ENCODE measurements at regions not wholly inside any gene's neighbourhood (a gene's known extent, or its start where the extent isn't known, plus 50 kb on each side); places are given as distances from the start of the nearest gene placed in this dataset.

- no peaks in the 10 kb centered on the region for H3K27me3 ChIP-seq (ENCODE audit: insufficient read depth, low read length, poor library complexity)
- TF ChIP-seq EZH2 (IDR thresholded peaks at IDR 0.05; ENCODE audit: borderline replicate concordance, low read depth, low read length, severe bottlenecking) = no peak
- no peak for TF ChIP-seq CTCF (IDR thresholded peaks at IDR 0.05; ENCODE audit: borderline replicate concordance, extremely low read depth, low read length, poor library complexity, severe bottlenecking)
- no peak overlapping the region for H3K27ac ChIP-seq (ENCODE audit: low read length)
- no peak overlapping the region for H2AFZ ChIP-seq (ENCODE audit: low read depth, low read length)
- H3K4me1 ChIP-seq (ENCODE audit: insufficient read depth, low read length) = no peaks in the 10 kb centered on the region
- H3K79me2 ChIP-seq (ENCODE audit: insufficient read depth, low read length) = no peaks in the 10 kb centered on the region
- H3K4me2 ChIP-seq (ENCODE audit: insufficient read depth, low read length) = no peak overlapping the region
- no peaks in the 10 kb centered on the region for H3K36me3 ChIP-seq (ENCODE audit: insufficient read depth, low read length)
- no peak overlapping the region for H3K4me3 ChIP-seq (ENCODE audit: low read depth in 1 of 2, low read length in 2 of 2)
- no peak for ATAC-seq (ENCODE audit: insufficient read depth, low read depth)
- H4K20me1 ChIP-seq (ENCODE audit: insufficient read depth, low read length) = no peaks in the 10 kb centered on the region
- no peak overlapping the region for H3K9ac ChIP-seq (ENCODE audit: low read depth, low read length)
- no peaks in the 10 kb centered on the region for H3K9me3 ChIP-seq (ENCODE audit: insufficient read depth, low read length, severe bottlenecking)
- no peak for DNase-seq
Observed at GRCh38 chr3:26193558-26193957, 403.7 kb downstream of the OXSM start.

- Histone ChIP-seq H3K9ac (ENCODE audit: low read depth, low read length) (no peak overlapping the region), H3K9me3 (ENCODE audit: insufficient read depth, low read length, severe bottlenecking) (no peaks in the 10 kb centered on the region), H2AFZ (ENCODE audit: low read depth, low read length) (no peak overlapping the region), H3K79me2 (ENCODE audit: insufficient read depth, low read length) (no peaks in the 10 kb centered on the region), H3K4me1 (ENCODE audit: insufficient read depth, low read length) (no peaks in the 10 kb centered on the region), H3K27me3 (ENCODE audit: insufficient read depth, low read length, poor library complexity) (no peaks in the 10 kb centered on the region), H3K4me2 (ENCODE audit: insufficient read depth, low read length) (no peak overlapping the region), H3K27ac (ENCODE audit: low read length) (no peak overlapping the region), H3K36me3 (ENCODE audit: insufficient read depth, low read length) (no peaks in the 10 kb centered on the region), H3K4me3 (ENCODE audit: low read depth in 1 of 2, low read length in 2 of 2) (no peak overlapping the region), H4K20me1 (ENCODE audit: insufficient read depth, low read length) (no peaks in the 10 kb centered on the region)
- no peak for DNase-seq
- ATAC-seq (ENCODE audit: insufficient read depth, low read depth) = no peak
- no peak for TF ChIP-seq CTCF (IDR thresholded peaks at IDR 0.05; ENCODE audit: borderline replicate concordance, extremely low read depth, low read length, poor library complexity, severe bottlenecking)
- no peak for TF ChIP-seq EZH2 (IDR thresholded peaks at IDR 0.05; ENCODE audit: borderline replicate concordance, low read depth, low read length, severe bottlenecking)
Observed at GRCh38 chr3:26196781-26197180, 406.9 kb downstream of the OXSM start.

- Histone ChIP-seq H3K27ac (ENCODE audit: low read length) (no peak overlapping the region), H3K27me3 (ENCODE audit: insufficient read depth, low read length, poor library complexity) (no peaks in the 10 kb centered on the region), H4K20me1 (ENCODE audit: insufficient read depth, low read length) (no peaks in the 10 kb centered on the region), H2AFZ (ENCODE audit: low read depth, low read length) (no peak overlapping the region), H3K4me3 (ENCODE audit: low read depth in 1 of 2, low read length in 2 of 2) (no peak overlapping the region), H3K9ac (ENCODE audit: low read depth, low read length) (no peak overlapping the region), H3K79me2 (ENCODE audit: insufficient read depth, low read length) (no peaks in the 10 kb centered on the region), H3K9me3 (ENCODE audit: insufficient read depth, low read length, severe bottlenecking) (no peaks in the 10 kb centered on the region), H3K4me2 (ENCODE audit: insufficient read depth, low read length) (no peak overlapping the region), H3K36me3 (ENCODE audit: insufficient read depth, low read length) (no peaks in the 10 kb centered on the region), H3K4me1 (ENCODE audit: insufficient read depth, low read length) (no peaks in the 10 kb centered on the region)
- ATAC-seq (ENCODE audit: insufficient read depth, low read depth) (no peak), DNase-seq (no peak)
- no peak for TF ChIP-seq CTCF (IDR thresholded peaks at IDR 0.05; ENCODE audit: borderline replicate concordance, extremely low read depth, low read length, poor library complexity, severe bottlenecking)
- TF ChIP-seq EZH2 (IDR thresholded peaks at IDR 0.05; ENCODE audit: borderline replicate concordance, low read depth, low read length, severe bottlenecking) = no peak
Observed at GRCh38 chr3:26198609-26199008, 408.7 kb downstream of the OXSM start.

- Histone ChIP-seq H3K9ac (ENCODE audit: low read depth, low read length) (no peak overlapping the region), H3K4me1 (ENCODE audit: insufficient read depth, low read length) (no peaks in the 10 kb centered on the region), H3K79me2 (ENCODE audit: insufficient read depth, low read length) (no peaks in the 10 kb centered on the region), H3K9me3 (ENCODE audit: insufficient read depth, low read length, severe bottlenecking) (no peaks in the 10 kb centered on the region), H4K20me1 (ENCODE audit: insufficient read depth, low read length) (no peaks in the 10 kb centered on the region), H2AFZ (ENCODE audit: low read depth, low read length) (no peak overlapping the region), H3K36me3 (ENCODE audit: insufficient read depth, low read length) (no peaks in the 10 kb centered on the region), H3K27me3 (ENCODE audit: insufficient read depth, low read length, poor library complexity) (no peaks in the 10 kb centered on the region), H3K4me3 (ENCODE audit: low read depth in 1 of 2, low read length in 2 of 2) (no peak overlapping the region), H3K4me2 (ENCODE audit: insufficient read depth, low read length) (no peak overlapping the region), H3K27ac (ENCODE audit: low read length) (no peak overlapping the region)
- no peak for TF ChIP-seq CTCF (IDR thresholded peaks at IDR 0.05; ENCODE audit: borderline replicate concordance, extremely low read depth, low read length, poor library complexity, severe bottlenecking)
- no peak for TF ChIP-seq EZH2 (IDR thresholded peaks at IDR 0.05; ENCODE audit: borderline replicate concordance, low read depth, low read length, severe bottlenecking)
- ATAC-seq (ENCODE audit: insufficient read depth, low read depth) = no peak
- no peak for DNase-seq
Observed at GRCh38 chr3:26202169-26202568, 412.3 kb downstream of the OXSM start.

Measured in DND-41 (cell line).